Brain microvascular endothelial cell (primary cell): ENCODE measurements at regions not wholly inside any gene's neighbourhood (a gene's known extent, or its start where the extent isn't known, plus 50 kb on each side); places are given as distances from the start of the nearest gene placed in this dataset.
"Not testable (repeated sequence)": the region's sequence is repeated elsewhere in the genome, so short reads cannot be mapped to it uniquely, and the experiment has no call there.

Experiments
- DNase-seq: peaks from one replicate; pipeline ENCODE4 v3.0.0-alpha.2; 2020
- H3K27ac ChIP-seq: fragments of 250-450 bp; sonication (Bioruptor Pico); 2 replicates; pipeline ENCODE4 v1.5.1; 2020; ENCODE audit warnings: mild to moderate bottlenecking, moderate library complexity
- H3K27me3 ChIP-seq: fragments of 250-450 bp; sonication (Bioruptor Pico); replicated peaks from 2 replicates; pipeline ENCODE4 v1.5.1; 2020; ENCODE audit warnings: mild to moderate bottlenecking
- H3K36me3 ChIP-seq: fragments of 250-450 bp; sonication (Bioruptor Pico); replicated peaks from 2 replicates; pipeline ENCODE4 v1.5.1; 2020; ENCODE audit warnings: mild to moderate bottlenecking
- H3K4me3 ChIP-seq: 2 replicates; pipeline ENCODE4 v1.5.1; 2011; ENCODE audit warnings: low read depth, mild to moderate bottlenecking, control low read depth, low read length, moderate library complexity
- in situ Hi-C: cut with HindIII; loops from 2 replicates; pipeline ENCODE4 v1.10.0; 2017; ENCODE audit warnings: low sequenced_read_pairs, low pct_ligation_motif_present
- TF ChIP-seq, protein P1 (sequence below): IDR thresholded peaks from 2 replicates; pipeline ENCODE4 v1.5.1; 2011; ENCODE audit warnings: low read depth, mild to moderate bottlenecking, moderate library complexity, low read length, control low read depth, inconsistent platforms; ENCODE audit errors: missing control alignments

DNA sequence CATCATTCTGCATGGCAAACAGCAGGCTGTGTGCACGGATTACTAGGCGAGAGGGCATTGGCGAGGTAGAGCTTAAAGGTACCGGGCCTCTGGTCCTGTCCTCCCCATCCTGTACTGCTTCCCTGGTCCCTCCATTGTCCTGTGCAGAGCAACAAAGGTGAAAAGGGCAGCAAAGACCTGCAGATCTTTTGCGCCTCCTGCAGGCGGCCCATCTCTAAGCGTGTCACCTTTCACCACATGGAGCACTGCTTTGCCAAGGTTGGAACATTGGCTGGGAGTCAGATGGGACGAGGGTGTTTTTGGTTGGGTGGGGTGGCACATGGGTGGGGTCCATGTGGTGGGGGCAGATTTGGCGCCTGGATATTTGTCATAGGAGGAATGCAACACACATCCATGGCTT, 64.7 kb upstream of the UXT start:
- TF ChIP-seq, protein P1, sequence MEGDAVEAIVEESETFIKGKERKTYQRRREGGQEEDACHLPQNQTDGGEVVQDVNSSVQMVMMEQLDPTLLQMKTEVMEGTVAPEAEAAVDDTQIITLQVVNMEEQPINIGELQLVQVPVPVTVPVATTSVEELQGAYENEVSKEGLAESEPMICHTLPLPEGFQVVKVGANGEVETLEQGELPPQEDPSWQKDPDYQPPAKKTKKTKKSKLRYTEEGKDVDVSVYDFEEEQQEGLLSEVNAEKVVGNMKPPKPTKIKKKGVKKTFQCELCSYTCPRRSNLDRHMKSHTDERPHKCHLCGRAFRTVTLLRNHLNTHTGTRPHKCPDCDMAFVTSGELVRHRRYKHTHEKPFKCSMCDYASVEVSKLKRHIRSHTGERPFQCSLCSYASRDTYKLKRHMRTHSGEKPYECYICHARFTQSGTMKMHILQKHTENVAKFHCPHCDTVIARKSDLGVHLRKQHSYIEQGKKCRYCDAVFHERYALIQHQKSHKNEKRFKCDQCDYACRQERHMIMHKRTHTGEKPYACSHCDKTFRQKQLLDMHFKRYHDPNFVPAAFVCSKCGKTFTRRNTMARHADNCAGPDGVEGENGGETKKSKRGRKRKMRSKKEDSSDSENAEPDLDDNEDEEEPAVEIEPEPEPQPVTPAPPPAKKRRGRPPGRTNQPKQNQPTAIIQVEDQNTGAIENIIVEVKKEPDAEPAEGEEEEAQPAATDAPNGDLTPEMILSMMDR, result no peak
- no peak overlapping the region for H3K27ac ChIP-seq
- no peak for DNase-seq
- no peak overlapping the region for H3K4me3 ChIP-seq
- in situ Hi-C loops, result no loop called here
- H3K27me3 ChIP-seq, result no peaks in the 10 kb centered on the region
- no peaks in the 10 kb centered on the region for H3K36me3 ChIP-seq

DNA sequence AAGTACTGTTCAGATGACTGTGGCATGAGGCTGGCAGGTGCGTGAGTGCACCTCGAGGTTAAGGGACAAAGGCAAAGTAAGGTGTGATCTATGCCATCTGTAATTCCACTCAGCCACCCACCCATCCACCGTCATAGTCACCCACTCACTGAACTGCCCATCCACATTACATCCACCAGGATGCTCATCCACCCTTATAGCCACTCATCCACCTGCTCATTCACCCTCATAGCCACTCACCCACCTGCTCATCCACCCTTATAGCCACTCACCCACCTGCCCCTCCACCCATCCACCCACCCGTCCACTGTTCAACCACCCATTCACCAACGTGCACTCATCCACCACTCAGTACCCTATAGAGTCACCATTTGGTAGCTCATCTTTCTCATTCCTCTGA, 64.1 kb upstream of the UXT start:
- TF ChIP-seq, protein P1, result no peak
- no peak for DNase-seq
- no peaks in the 10 kb centered on the region for H3K27me3 ChIP-seq
- in situ Hi-C loops, result no loop called here
- no peak overlapping the region for H3K4me3 ChIP-seq
- H3K36me3 ChIP-seq, result no peaks in the 10 kb centered on the region
- H3K27ac ChIP-seq, result no peak overlapping the region

DNA sequence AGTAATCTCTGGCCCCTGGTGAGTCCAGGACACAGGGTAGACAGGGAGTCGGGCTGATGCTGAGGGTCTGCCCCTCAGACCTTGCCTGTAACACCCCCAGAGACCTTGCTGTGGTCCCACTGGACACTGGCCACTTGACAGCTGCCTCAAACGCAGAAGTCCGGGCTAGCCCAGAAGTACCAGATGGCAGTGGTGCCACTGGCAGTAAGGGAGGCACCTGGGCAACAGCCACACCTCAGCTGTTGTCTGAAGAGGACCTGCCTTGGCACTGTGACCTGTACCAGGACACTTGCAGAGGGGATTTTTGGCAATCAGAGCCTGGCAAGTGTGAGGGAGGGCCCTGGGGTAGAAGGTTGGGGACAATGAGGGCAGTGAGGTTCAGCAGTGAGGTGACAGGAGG, 63.3 kb upstream of the UXT start:
- Histone ChIP-seq H3K27me3 (no peaks in the 10 kb centered on the region), H3K27ac (no peak overlapping the region), H3K4me3 (no peak overlapping the region), H3K36me3 (no peaks in the 10 kb centered on the region)
- TF ChIP-seq, protein P1, result no peak
- no peak for DNase-seq
- in situ Hi-C loops, result no loop called here

GRCh38 chrX:47715078-47715477, 56.1 kb upstream of the UXT start:
- H3K4me3 ChIP-seq, H3K27ac ChIP-seq, DNase-seq, in situ Hi-C loops, H3K27me3 ChIP-seq, H3K36me3 ChIP-seq: not testable (repeated sequence)

GRCh38 chrX:47712675-47713074, 53.7 kb upstream of the UXT start:
- H3K27me3 ChIP-seq, H3K27ac ChIP-seq, H3K36me3 ChIP-seq, DNase-seq, in situ Hi-C loops, H3K4me3 ChIP-seq: not testable (repeated sequence)

DNA sequence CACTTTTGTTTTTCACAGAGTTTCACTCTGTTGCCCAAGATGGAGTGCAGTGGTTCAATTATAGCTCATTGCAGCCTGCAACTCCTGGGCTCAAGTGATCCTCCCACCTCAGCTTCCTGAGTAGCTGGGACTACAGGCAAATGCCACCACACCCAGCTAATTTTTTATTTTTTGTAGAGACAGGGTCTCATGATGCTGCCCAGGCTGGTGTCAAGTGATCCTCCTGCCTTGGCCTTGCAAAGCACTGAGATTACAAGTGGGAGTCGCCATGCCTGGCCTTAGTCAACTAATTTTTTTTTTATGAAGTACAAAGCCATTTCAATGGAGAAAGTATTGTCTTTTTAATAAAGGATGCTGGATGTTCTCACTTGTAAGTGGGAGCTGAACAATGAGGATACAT, 51.3 kb upstream of the UXT start:
- Histone ChIP-seq H3K27ac (no peak overlapping the region), H3K27me3 (no peaks in the 10 kb centered on the region), H3K36me3 (no peaks in the 10 kb centered on the region), H3K4me3 (no peak overlapping the region)
- TF ChIP-seq, protein P1, result no peak
- DNase-seq, result no peak
- in situ Hi-C loops, result no loop called here
